GM21381 (cell line): ENCODE measurements at regions not wholly inside any gene's neighbourhood (a gene's known extent, or its start where the extent isn't known, plus 50 kb on each side); places are given as distances from the start of the nearest gene placed in this dataset.
"Not testable (repeated sequence)": the region's sequence is repeated elsewhere in the genome, so short reads cannot be mapped to it uniquely, and the experiment has no call there.

Experiments
- ATAC-seq: cut with Tn5 transposase; IDR thresholded peaks from one replicate; pipeline ENCODE4 v1.9.1; 2021; ENCODE audit warnings: mild to moderate bottlenecking, moderate library complexity; ENCODE audit not compliant: unreplicated experiment

- ATAC-seq, result no peak
These were observed 230.5 kb downstream of the ATPSCKMT start for GRCh38 chr5:10019236-10019635.

- ATAC-seq, result no peak
These were observed 231.3 kb downstream of the ATPSCKMT start for GRCh38 chr5:10018201-10019069.

- no peak for ATAC-seq
These were observed 231.9 kb downstream of the ATPSCKMT start for GRCh38 chr5:10017786-10018185.

- not testable (repeated sequence) for ATAC-seq
These were observed 233.1 kb downstream of the ATPSCKMT start for GRCh38 chr5:10016559-10016958.

GRCh38 chr5:10015681-10016080, 234.0 kb downstream of the ATPSCKMT start:
- not testable (repeated sequence) for ATAC-seq

- no peak for ATAC-seq
These were observed 239.9 kb downstream of the ATPSCKMT start for GRCh38 chr5:10009802-10010201.

- no peak for ATAC-seq
These were observed 262.6 kb downstream of the ATPSCKMT start for GRCh38 chr5:9987101-9987500.

- ATAC-seq, result no peak
These were observed 272.6 kb downstream of the ATPSCKMT start for GRCh38 chr5:9977070-9977469.

- no peak for ATAC-seq
These were observed 273.1 kb downstream of the ATPSCKMT start for GRCh38 chr5:9976621-9977020.

- ATAC-seq, result no peak
These were observed 277.6 kb downstream of the ATPSCKMT start for GRCh38 chr5:9972059-9972458.

GRCh38 chr5:9971301-9971700, 278.4 kb downstream of the ATPSCKMT start:
- ATAC-seq, result no peak

GRCh38 chr5:9958914-9959313, 290.8 kb downstream of the ATPSCKMT start:
- ATAC-seq, result no peak

GRCh38 chr5:9957214-9957613, 292.5 kb downstream of the ATPSCKMT start:
- no peak for ATAC-seq

- no peak for ATAC-seq
These were observed 293.0 kb downstream of the ATPSCKMT start for GRCh38 chr5:9956725-9957124.

- ATAC-seq, result no peak
These were observed 294.1 kb downstream of the ATPSCKMT start for GRCh38 chr5:9955586-9955985.

GRCh38 chr5:9954869-9955268, 294.8 kb downstream of the ATPSCKMT start:
- ATAC-seq, result no peak

GRCh38 chr5:9953691-9954090, 296.0 kb downstream of the ATPSCKMT start:
- ATAC-seq, result no peak

- no peak for ATAC-seq
These were observed 297.7 kb downstream of the ATPSCKMT start for GRCh38 chr5:9951865-9952516.

- no peak for ATAC-seq
These were observed 301.7 kb downstream of the ATPSCKMT start for GRCh38 chr5:9947944-9948343.

GRCh38 chr5:9947225-9947714, 302.4 kb downstream of the ATPSCKMT start:
- ATAC-seq, result no peak

GRCh38 chr5:9932770-9933169, 302.6 kb upstream of the TAS2R1 start:
- ATAC-seq, result no peak

- ATAC-seq, result no peak
These were observed 300.0 kb upstream of the TAS2R1 start for GRCh38 chr5:9930156-9930555.
